Mucosa of gallbladder (tissue), 1 donor: ENCODE measurements at regions not wholly inside any gene's neighbourhood (a gene's known extent, or its start where the extent isn't known, plus 50 kb on each side); places are given as distances from the start of the nearest gene placed in this dataset.
"Not testable (repeated sequence)": the region's sequence is repeated elsewhere in the genome, so short reads cannot be mapped to it uniquely, and the experiment has no call there.

Experiments used
- DNase-seq: peaks from one replicate; pipeline ENCODE4 v3.0.0-alpha.2; 2020; ENCODE audit warnings: low spot score
- donor health status: DM: no; HTN: no; CAD: no.

GRCh38 chr10:78457804-78458482 lies 424.3 kb downstream of the RPS24 start:
- no peak for DNase-seq

GRCh38 chr10:78458983-78459638 lies 425.4 kb downstream of the RPS24 start:
- DNase-seq = peak; percentile 36

- no peak for DNase-seq
These were observed 426.0 kb downstream of the RPS24 start for GRCh38 chr10:78459639-78460037.

GRCh38 chr10:78460204-78460603 lies 426.5 kb downstream of the RPS24 start:
- no peak for DNase-seq

GRCh38 chr10:78461333-78461732 lies 427.7 kb downstream of the RPS24 start:
- no peak for DNase-seq

- no peak for DNase-seq
These were observed 428.5 kb downstream of the RPS24 start for GRCh38 chr10:78462176-78462575.

- DNase-seq = no peak
These were observed 429.1 kb downstream of the RPS24 start for GRCh38 chr10:78462726-78463228.

GRCh38 chr10:78464118-78464855 lies 430.6 kb downstream of the RPS24 start:
- DNase-seq = no peak

GRCh38 chr10:78464856-78465267 lies 431.2 kb downstream of the RPS24 start:
- no peak for DNase-seq

- no peak for DNase-seq
These were observed 431.8 kb downstream of the RPS24 start for GRCh38 chr10:78465431-78465830.

- no peak for DNase-seq
These were observed 433.9 kb downstream of the RPS24 start for GRCh38 chr10:78467496-78468106.

- DNase-seq = not testable (repeated sequence)
These were observed 435.1 kb downstream of the RPS24 start for GRCh38 chr10:78468731-78469130.

- DNase-seq = peak; percentile 8
These were observed 436.8 kb downstream of the RPS24 start for GRCh38 chr10:78470267-78471103.

GRCh38 chr10:78471326-78471722 lies 437.7 kb downstream of the RPS24 start:
- DNase-seq = no peak

- no peak for DNase-seq
These were observed 438.3 kb downstream of the RPS24 start for GRCh38 chr10:78471723-78472550.

- DNase-seq = no peak
These were observed 438.9 kb downstream of the RPS24 start for GRCh38 chr10:78472551-78472890.

GRCh38 chr10:78473006-78473405 lies 439.3 kb downstream of the RPS24 start:
- DNase-seq = no peak

GRCh38 chr10:78474743-78475142 lies 441.1 kb downstream of the RPS24 start:
- DNase-seq = no peak

- DNase-seq = no peak
These were observed 441.8 kb downstream of the RPS24 start for GRCh38 chr10:78475437-78475836.

- no peak for DNase-seq
These were observed 442.5 kb downstream of the RPS24 start for GRCh38 chr10:78476156-78476555.

- DNase-seq = no peak
These were observed 443.2 kb downstream of the RPS24 start for GRCh38 chr10:78476844-78477243.
